ENCODE measurements at regions not wholly inside any gene's neighbourhood (a gene's known extent, or its start where the extent isn't known, plus 50 kb on each side); places are given as distances from the start of the nearest gene placed in this dataset.
"Not testable (repeated sequence)": the region's sequence is repeated elsewhere in the genome, so short reads cannot be mapped to it uniquely, and the experiment has no call there.

DNA sequence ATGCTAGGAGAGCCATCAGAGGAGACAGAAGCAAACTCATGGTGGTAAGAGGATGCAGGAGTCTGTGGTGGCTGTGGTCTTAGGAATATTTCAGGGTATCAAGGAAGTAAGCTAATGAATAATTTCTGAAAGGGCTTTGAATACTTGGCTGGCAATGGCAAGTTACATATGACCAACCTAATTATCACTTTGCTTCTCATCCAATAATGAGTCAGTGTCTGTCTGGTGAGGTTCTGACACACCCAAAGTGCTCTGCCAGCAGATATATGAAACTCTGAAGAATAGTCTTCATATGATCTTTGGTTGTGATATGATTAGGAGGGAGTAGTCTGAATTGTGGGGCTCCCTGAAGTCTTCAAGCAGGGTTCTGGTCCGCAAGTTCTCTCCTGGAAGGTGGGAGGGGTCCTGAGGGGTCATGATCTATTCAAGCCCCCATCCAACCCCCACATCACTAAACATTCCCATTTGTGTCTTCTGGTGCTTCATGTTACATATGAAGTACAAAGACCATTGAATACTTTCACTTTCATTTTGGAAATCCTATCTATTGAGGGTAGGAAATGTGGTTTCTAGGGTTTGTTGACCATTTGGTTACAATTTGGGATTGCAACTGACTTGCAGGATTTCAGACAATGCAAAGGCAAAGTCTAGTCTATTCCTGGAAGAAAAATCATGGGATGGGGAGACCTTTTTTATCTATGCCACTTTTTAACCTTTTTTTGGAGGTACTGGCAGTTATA lies 199.9 kb upstream of the CDKN2B start:
- ATAC-seq: peak; percentile 85
- DNase-seq: no peak
- Mint-ChIP-seq H3K9me3 (ENCODE audit: low read depth) (no peaks in the 10 kb centered on the region), H3K27ac (peak overlapping the region; percentile 73), H3K36me3 (peaks cover 3% of the 10 kb centered on the region), H3K4me3 (peak overlapping the region; percentile 53), H3K4me1 (peaks cover 19% of the 10 kb centered on the region), H3K27me3 (peaks cover 14% of the 10 kb centered on the region)
- CTCF ChIA-PET: no interaction called here

DNA sequence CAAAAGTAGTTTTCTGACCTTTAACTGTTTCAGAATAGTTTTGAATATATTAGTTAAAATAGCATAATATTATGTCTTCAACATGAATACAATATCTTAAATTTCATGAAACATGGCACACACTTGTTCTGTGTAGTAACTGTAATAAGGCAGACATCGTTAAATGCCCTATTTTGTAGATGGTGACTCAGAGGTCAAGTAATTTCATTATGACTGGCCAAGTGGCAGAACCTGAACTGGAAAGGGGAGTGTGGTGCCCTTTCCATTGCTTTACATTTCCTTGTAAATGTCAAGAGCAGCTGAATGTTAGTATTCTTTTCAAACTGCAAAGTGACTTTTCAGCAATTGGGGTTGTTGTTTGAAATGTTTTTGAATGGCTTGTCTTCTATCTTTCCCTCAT lies 201.2 kb upstream of the CDKN2B start:
- Mint-ChIP-seq H3K27me3 (peaks cover 14% of the 10 kb centered on the region), H3K4me3 (no peak overlapping the region), H3K36me3 (peaks cover 3% of the 10 kb centered on the region), H3K9me3 (ENCODE audit: low read depth) (no peaks in the 10 kb centered on the region), H3K27ac (no peak overlapping the region), H3K4me1 (peaks cover 28% of the 10 kb centered on the region)
- ATAC-seq: no peak
- CTCF ChIA-PET: no interaction called here
- DNase-seq: no peak

DNA sequence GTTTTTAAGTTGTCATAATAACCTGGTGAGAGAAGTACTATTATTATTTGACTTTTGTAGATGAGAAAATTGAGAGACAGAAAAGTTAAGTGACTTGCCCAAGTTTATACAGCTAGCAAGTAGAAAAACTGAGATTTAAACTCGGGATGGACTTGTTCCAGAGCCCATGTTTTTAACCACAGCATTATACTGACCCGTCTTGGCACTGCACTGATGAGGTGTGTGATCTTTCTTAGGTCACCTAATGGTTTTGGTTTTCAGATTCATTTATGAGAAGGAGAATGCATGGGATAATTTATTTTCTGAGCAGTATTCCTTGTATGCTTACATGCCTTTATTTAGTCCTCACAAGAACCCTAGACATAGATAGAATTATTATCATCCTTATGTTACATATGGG lies 201.8 kb upstream of the CDKN2B start:
- no peak for ATAC-seq
- CTCF ChIA-PET: no interaction called here
- Mint-ChIP-seq H3K27ac (no peak overlapping the region), H3K27me3 (peaks cover 16% of the 10 kb centered on the region), H3K36me3 (peaks cover 3% of the 10 kb centered on the region), H3K9me3 (ENCODE audit: low read depth) (no peaks in the 10 kb centered on the region), H3K4me1 (peaks cover 28% of the 10 kb centered on the region), H3K4me3 (no peak overlapping the region)
- DNase-seq: no peak

DNA sequence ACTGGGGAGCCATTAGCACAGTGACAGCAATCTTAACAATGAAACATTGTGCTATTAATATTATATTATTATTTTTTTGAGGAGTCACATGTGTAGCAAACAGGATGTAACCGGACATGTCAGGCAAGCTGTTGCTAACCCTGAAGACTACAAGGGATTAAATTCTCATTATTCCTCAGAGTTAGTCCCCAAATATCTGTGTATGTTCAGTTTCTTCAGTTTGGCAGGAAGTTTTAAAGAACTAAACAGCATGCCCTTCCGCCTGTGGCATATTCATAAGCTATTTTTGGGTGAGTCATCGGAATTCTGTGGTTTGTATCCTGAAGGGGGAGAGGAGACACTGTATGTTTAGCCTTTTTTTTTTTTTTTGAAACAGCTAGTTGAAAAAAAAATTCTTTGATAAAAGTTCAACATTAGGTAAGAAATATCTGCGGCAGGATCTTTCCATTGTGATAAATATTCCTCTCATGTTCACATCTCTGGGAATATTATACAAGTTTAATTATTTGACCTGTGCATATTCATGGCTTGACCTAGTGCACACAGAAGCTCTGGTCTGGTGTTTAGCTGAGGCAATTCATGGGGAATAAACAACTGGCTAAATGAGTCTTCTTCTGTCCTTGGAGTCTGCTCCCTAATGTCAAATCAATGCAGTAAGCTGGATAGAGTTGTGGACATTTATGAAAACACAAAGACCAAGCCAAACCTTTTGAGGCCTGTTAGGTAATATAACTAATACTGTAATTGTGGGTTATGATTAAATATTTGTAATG lies 202.7 kb upstream of the CDKN2B start:
- H3K27ac Mint-ChIP-seq: no peak overlapping the region
- H3K9me3 Mint-ChIP-seq (ENCODE audit: low read depth): no peaks in the 10 kb centered on the region
- peaks cover 3% of the 10 kb centered on the region for H3K36me3 Mint-ChIP-seq

DNA sequence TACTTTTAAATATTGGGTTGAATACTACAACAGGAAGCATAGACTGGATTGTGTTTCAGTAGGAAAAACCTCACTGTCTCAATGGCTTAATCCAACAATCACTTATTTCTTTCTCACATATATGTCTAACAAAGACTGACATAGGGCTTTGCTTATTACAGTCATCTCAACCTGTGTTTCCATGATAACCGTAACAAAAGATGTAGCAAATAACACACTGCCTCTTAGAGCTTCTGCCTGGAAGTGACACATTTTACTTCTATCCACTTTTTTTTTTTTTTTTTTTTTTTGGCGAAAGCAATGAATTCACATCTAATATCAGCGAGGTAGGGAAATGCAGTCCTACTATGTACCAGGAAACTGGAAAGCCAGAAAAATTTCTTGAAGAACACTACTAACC lies 204.9 kb upstream of the CDKN2B start:
- Mint-ChIP-seq H3K27ac (no peak overlapping the region), H3K36me3 (peaks cover 3% of the 10 kb centered on the region), H3K9me3 (ENCODE audit: low read depth) (no peaks in the 10 kb centered on the region), H3K27me3 (peaks cover 18% of the 10 kb centered on the region), H3K4me1 (peaks cover 24% of the 10 kb centered on the region), H3K4me3 (no peak overlapping the region)
- DNase-seq (no peak), ATAC-seq (no peak)
- CTCF ChIA-PET: interaction anchor here (1.5 kb wide), 1 partner anchor 17 kb away, joined by 3 read pairs; no protein-coding TSS in a partner anchor

More for the DNA sequence above, 202.7 kb upstream of the CDKN2B start:
- Mint-ChIP-seq H3K4me3 (no peak overlapping the region), H3K4me1 (peaks cover 31% of the 10 kb centered on the region), H3K27me3 (peaks cover 20% of the 10 kb centered on the region)
- CTCF ChIA-PET: interaction anchor here (1.3 to 2.4 kb wide), 3 partner anchors 27 to 203 kb away, joined by 3 to 6 read pairs (median 5); no protein-coding TSS in a partner anchor
- ATAC-seq: no peak
- no peak for DNase-seq

DNA sequence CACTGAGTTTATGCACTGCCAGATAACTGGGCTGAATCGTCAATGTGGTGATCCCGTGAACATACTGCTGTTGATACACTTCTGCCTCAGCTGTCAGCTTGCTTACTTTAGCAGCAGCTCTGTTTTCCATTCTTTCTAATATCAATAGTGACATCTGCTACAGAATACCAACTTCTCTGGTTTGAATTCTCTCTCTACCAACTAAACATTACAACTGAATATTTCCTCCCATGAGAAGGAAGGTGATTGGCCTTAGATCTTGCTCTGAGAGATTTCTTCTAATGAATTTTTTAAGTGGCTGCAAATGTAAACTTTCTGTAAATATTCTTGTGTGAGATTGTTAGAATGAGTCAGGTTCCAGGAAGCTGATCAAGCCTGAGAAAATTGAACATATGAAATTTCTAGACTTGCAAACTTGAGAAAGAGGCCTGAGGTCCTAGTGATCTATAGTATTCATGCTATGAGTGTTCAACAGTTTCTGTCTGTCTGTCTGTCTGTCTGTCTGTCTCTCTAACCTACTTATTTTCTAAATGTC lies 205.5 kb upstream of the CDKN2B start:
- H3K9me3 Mint-ChIP-seq (ENCODE audit: low read depth): no peaks in the 10 kb centered on the region
- DNase-seq (no peak), ATAC-seq (peak; percentile 30)
- no peak overlapping the region for H3K27ac Mint-ChIP-seq
- peaks cover 19% of the 10 kb centered on the region for H3K4me1 Mint-ChIP-seq
- H3K27me3 Mint-ChIP-seq: peaks cover 18% of the 10 kb centered on the region
- CTCF ChIA-PET: interaction anchor here (1.5 kb wide), 1 partner anchor 17 kb away, joined by 3 read pairs; no protein-coding TSS in a partner anchor
- peaks cover 2% of the 10 kb centered on the region for H3K36me3 Mint-ChIP-seq
- H3K4me3 Mint-ChIP-seq: no peak overlapping the region

DNA sequence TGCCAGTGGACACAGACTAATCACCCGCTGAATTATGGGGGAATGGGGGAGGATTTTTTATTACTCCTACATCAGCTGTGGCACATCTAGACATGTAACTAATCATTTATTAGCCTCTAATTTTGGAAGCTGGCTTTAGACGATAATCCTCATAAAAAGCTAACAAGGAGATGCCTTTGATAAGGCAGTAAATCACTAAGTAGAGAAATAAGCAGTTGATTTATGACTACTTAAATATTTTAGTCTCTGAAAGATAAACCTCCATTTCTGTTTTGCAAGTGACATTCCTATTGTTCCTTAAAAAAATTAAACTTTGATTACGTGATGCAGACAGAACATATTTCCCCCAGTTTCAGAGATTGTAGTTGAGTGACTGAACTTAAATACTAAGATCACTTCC lies 206.4 kb upstream of the CDKN2B start:
- no peak overlapping the region for H3K27ac Mint-ChIP-seq
- H3K27me3 Mint-ChIP-seq: peaks cover 19% of the 10 kb centered on the region
- ATAC-seq (no peak), DNase-seq (no peak)
- H3K4me3 Mint-ChIP-seq: no peak overlapping the region
- CTCF ChIA-PET: no interaction called here
- H3K36me3 Mint-ChIP-seq: no peaks in the 10 kb centered on the region
- H3K9me3 Mint-ChIP-seq (ENCODE audit: low read depth): no peaks in the 10 kb centered on the region
- peaks cover 14% of the 10 kb centered on the region for H3K4me1 Mint-ChIP-seq

DNA sequence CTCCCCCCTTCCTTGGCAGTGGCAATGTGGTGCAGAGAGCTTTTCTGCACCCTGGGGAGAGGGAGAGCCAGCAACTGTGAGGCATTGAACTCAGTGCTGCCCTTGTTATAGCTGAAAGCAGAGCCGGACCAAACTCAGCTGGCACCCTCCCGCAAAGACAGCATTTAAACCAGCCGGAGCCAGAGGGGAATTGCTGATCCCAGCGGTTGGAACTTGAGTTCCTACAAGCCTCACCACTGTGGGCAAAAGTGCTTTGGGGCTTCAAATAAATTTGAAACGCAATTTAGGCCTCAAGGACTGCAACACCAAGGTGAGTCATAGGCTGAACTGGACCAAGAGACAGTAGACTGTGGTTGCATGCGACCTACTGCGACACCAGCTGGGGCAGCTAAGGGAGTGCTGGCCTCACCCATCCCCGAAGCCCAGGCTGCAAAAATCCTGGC lies 207.6 kb upstream of the CDKN2B start:
- H3K4me3 Mint-ChIP-seq: no peak overlapping the region
- H3K27ac Mint-ChIP-seq: no peak overlapping the region
- no peak for ATAC-seq
- no peaks in the 10 kb centered on the region for H3K36me3 Mint-ChIP-seq
- no peak for DNase-seq
- H3K27me3 Mint-ChIP-seq: peaks cover 16% of the 10 kb centered on the region
- no peaks in the 10 kb centered on the region for H3K9me3 Mint-ChIP-seq (ENCODE audit: low read depth)
- CTCF ChIA-PET: interaction anchor here (1.1 kb wide), 1 partner anchor 13 kb away, joined by 3 read pairs; no protein-coding TSS in a partner anchor
- H3K4me1 Mint-ChIP-seq: peaks cover 12% of the 10 kb centered on the region

DNA sequence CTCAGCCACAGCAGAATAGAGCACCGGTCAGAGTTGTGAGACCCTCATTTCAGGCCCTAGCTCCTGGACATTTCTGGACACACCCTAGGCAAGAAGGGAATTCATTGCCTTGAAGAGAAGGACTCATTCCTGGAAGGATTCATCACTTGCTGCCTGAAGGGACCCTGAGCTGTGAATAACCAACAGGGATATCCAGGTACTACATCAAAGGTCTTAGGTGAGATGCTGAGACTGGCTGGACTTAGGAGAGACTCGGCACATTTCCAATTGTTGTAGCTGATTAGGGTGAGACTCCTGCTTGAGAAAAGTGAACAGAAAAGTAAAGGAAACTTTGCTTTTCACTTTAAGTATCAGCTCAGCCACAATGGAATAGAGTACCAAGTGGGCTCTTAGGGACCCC lies 208.1 kb upstream of the CDKN2B start:
- CTCF ChIA-PET: interaction anchor here (1.1 kb wide), 1 partner anchor 14 kb away, joined by 3 read pairs; no protein-coding TSS in a partner anchor
- no peak overlapping the region for H3K27ac Mint-ChIP-seq
- H3K36me3 Mint-ChIP-seq: no peaks in the 10 kb centered on the region
- no peak for DNase-seq
- peaks cover 12% of the 10 kb centered on the region for H3K4me1 Mint-ChIP-seq
- no peak for ATAC-seq
- H3K4me3 Mint-ChIP-seq: no peak overlapping the region
- H3K27me3 Mint-ChIP-seq: peaks cover 15% of the 10 kb centered on the region
- H3K9me3 Mint-ChIP-seq (ENCODE audit: low read depth): no peaks in the 10 kb centered on the region

DNA sequence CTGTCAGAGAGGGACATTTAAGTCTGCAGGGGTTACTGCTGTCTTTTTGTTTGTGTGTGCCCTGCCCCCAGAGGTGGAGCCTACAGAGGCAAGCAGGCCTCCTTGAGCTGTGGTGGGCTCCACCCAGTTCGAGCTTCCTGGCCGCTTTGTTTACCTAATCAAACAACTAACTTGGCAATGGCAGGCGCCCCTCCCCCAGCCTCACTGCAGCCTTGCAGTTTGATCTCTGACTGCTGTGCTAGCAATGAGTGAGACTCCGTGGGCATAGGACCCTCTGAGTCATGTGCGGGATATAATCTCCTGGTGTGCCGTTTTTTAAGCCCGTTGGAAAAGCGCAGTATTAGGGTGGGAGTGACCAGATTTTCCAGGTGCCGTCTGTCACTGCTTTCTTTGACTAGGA lies 216.8 kb upstream of the CDKN2B start:
- DNase-seq; H3K4me3 Mint-ChIP-seq; H3K36me3 Mint-ChIP-seq; H3K27ac Mint-ChIP-seq; H3K4me1 Mint-ChIP-seq; CTCF ChIA-PET; ATAC-seq; H3K9me3 Mint-ChIP-seq (ENCODE audit: low read depth): not testable (repeated sequence)
- H3K27me3 Mint-ChIP-seq: peaks cover 20% of the 10 kb centered on the region

DNA sequence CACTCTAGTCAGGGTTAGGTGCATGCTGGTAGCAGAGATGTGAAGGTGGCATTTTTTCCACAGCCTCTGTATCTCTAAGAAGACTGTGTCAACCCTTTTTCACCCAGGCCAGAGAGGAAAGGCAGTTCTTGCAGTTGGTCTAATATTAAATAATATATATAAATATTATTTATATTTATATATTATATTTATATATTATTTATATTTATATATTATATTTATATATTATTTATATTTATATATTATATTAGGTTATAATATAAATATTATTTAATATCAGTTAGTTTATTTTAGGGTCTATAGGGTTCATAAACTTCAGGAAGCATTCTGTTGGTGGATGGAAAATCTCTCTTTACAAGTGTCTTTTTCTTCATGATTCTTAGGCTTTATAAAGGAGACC lies 218.6 kb upstream of the DMRTA1 start:
- CTCF ChIA-PET: no interaction called here
- peaks cover 2% of the 10 kb centered on the region for H3K36me3 Mint-ChIP-seq
- no peak overlapping the region for H3K27ac Mint-ChIP-seq
- ATAC-seq (no peak), DNase-seq (no peak)
- H3K27me3 Mint-ChIP-seq: peaks cover 36% of the 10 kb centered on the region
- H3K4me3 Mint-ChIP-seq: no peak overlapping the region
- no peaks in the 10 kb centered on the region for H3K4me1 Mint-ChIP-seq
- H3K9me3 Mint-ChIP-seq (ENCODE audit: low read depth): peaks cover 4% of the 10 kb centered on the region

DNA sequence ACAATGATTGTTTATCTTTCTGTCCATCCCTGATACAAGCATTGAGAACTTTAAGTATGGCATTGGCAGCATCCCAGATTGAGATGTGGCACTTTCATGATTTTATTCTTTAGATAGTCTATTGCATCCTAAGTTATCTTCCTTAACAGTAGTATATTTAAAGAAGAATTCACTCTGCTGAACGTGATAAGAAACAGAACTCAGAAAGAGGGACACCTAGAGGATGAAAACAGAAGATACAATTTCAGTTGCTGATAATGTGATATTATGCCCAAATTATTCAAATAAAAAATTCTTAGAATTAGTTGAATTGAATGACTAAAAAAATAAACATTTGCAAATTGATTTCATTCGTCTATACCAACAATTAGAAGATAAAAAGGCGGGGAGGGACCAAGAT lies 218.1 kb upstream of the DMRTA1 start:
- peaks cover 36% of the 10 kb centered on the region for H3K27me3 Mint-ChIP-seq
- H3K9me3 Mint-ChIP-seq (ENCODE audit: low read depth): peaks cover 4% of the 10 kb centered on the region
- no peak for ATAC-seq
- DNase-seq: no peak
- CTCF ChIA-PET: interaction anchor here (0.9 kb wide), 1 partner anchor 10 kb away, joined by 3 read pairs; no protein-coding TSS in a partner anchor
- no peak overlapping the region for H3K27ac Mint-ChIP-seq
- H3K36me3 Mint-ChIP-seq: peaks cover 2% of the 10 kb centered on the region
- no peak overlapping the region for H3K4me3 Mint-ChIP-seq
- H3K4me1 Mint-ChIP-seq: no peaks in the 10 kb centered on the region

DNA sequence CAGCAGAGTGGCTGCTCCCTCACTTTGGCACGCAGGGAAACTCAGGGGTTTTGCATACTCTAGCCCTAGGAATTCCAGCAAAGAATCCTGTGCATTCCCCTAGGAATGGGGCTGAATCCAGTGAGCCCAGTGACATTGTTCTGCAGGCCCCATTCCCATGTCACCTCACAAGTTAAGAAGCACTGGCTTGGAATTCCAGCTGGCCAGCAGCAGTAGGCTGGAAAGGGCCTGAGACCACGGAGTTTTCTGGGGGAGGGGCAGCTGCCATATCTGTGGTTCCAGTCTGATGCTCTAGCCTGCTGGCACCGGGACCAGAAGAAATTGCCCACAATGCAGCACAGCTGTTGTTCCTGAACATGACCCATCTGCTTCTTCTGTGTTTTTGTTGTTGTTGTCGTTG lies 217.6 kb upstream of the DMRTA1 start:
- no peak for ATAC-seq
- CTCF ChIA-PET: interaction anchor here (0.9 kb wide), 1 partner anchor 10 kb away, joined by 3 read pairs; no protein-coding TSS in a partner anchor
- H3K27me3 Mint-ChIP-seq: peaks cover 39% of the 10 kb centered on the region
- no peak overlapping the region for H3K4me3 Mint-ChIP-seq
- H3K27ac Mint-ChIP-seq: no peak overlapping the region
- H3K9me3 Mint-ChIP-seq (ENCODE audit: low read depth): peaks cover 4% of the 10 kb centered on the region
- H3K36me3 Mint-ChIP-seq: peaks cover 2% of the 10 kb centered on the region
- DNase-seq: no peak
- no peaks in the 10 kb centered on the region for H3K4me1 Mint-ChIP-seq

Data from activated CD8-positive, alpha-beta memory T cell treated with anti-CD3 and anti-CD28 coated beads, Interleukin-2, amount 10 ng/mL, durations not matched to agents 7 days and 5 days (primary cell).